HG03354 (cell line): ENCODE measurements at regions not wholly inside any gene's neighbourhood (a gene's known extent, or its start where the extent isn't known, plus 50 kb on each side); places are given as distances from the start of the nearest gene placed in this dataset.
A peak's percentile ranks its signal among the peaks of the same experiment; 100 is the strongest.
"Not testable (repeated sequence)": the region's sequence is repeated elsewhere in the genome, so short reads cannot be mapped to it uniquely, and the experiment has no call there.

Experiments
- ATAC-seq: cut with Tn5 transposase; IDR thresholded peaks from one replicate; pipeline ENCODE4 v1.9.1; 2021; ENCODE audit warnings: mild to moderate bottlenecking; ENCODE audit not compliant: unreplicated experiment, poor library complexity, severe bottlenecking

DNA sequence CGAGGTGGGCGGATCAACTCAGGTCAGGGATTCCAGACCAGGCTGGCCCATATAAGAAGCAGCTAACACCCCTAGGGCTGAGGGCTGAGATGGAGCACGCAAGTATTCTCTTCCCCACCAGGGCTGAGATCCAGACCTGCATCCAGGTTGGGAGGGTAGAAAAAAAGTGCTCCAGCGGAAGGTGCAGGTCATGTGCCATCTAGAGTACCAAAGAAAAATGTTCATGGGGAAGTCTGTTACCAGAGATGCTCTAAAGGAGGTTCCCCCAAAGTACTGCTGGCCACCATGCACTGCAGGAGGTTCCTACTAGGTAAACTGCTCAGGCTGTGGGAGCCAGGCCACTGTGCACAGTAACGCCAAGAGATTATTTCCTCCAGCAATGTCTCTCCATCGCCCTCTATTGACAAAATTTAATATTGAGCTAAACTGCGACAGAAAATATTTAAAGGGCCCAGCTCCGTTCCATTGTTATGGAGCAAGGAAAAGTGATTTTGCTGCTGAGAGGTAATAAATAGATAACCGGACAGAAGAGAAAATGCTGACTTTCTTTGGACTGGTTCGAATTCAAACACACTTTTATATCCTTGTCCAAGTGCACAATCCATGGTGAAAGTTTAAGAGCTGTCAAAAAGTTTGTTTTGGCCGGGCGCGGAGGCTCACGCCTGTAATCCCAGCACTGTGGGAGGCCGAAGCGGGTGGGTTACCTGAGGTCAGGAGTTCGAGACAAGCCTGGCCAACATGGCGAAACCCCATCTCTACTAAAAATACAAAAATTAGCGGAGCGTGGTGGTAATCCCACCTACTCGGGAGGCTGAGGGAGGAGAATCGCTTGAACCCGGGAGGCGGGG, 159.9 kb downstream of the OR2B2 start:
- peak; percentile 50 for ATAC-seq

- ATAC-seq: no peak
Observed at GRCh38 chr6:27748661-27749060, 163.5 kb downstream of the OR2B2 start.

DNA sequence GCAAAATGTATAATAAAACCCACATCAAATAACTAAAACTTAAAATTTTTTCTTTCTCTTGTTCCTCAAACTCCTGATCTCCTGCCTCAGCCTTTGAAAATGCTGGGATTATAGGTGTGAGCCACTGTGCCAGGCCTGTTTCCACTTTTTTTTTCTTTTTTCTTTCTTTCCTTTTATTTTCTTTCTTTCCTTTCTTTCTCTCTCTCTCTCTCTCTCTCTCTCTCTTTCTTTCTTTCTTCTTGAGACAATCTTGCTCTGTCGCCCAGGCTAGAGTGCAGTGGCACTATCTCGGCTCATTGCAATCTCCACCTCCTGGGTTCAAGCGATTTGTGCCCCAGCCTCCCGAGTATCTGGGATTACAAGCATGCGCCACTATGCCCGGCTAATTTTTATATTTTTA, 164.6 kb downstream of the OR2B2 start:
- ATAC-seq: no peak

DNA sequence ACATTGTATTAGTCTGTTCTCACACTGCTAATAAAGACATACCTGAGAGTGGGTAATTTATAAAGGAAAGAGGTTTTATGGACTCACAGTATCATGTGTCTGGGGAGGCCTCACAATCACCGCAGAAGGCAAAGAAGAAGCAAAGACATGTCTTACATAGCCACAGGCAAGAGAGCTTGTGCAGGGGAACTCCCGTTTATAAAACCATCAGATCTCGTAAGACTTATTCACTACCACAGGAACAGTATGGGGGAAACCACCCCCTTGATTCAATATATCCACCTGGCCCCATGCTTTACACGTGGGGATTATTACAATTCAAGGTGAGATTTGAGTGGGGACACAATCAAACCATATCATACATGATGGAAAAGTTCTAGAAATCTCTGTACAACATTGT, 165.3 kb downstream of the OR2B2 start:
- ATAC-seq: not testable (repeated sequence)

GRCh38 chr6:27743787-27744186, 168.4 kb downstream of the OR2B2 start:
- no peak for ATAC-seq

DNA sequence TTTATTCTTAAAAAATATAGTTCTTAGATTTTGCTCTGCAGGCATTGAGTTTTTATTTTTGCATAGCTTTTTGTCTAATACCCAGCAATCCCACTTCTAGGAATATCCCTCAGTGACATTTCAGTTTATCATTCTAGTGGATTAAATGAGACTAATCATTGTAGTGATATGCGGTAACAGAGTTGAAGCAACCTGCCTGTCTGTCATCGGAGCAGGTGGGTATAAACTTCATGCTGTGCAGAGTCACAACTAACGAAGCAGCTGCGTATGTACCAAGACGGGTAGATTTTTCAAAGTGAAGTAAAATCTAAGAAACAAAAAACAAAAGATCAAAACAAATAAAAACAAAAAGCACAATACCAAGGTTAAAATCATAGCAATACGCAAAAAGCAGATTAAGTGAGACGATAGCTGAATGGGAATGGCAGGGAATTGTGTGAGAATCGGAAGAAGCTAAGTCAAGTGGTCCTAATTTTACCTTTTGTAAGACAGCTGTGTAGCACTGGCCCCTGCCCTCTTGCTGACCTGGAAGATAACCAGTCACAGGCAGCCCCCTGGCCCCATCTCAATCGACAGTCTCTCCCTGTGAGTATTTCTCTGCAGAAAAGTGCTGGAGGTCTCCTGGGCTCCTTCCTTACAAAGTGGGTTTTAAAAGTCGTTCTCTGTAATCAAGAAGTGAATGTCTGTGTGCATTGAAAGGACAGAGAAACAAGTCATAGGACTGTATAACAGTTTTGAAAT, 169.2 kb downstream of the OR2B2 start:
- ATAC-seq: no peak

- not testable (repeated sequence) for ATAC-seq
Observed at GRCh38 chr6:27739902-27740301, 172.3 kb downstream of the OR2B2 start.

DNA sequence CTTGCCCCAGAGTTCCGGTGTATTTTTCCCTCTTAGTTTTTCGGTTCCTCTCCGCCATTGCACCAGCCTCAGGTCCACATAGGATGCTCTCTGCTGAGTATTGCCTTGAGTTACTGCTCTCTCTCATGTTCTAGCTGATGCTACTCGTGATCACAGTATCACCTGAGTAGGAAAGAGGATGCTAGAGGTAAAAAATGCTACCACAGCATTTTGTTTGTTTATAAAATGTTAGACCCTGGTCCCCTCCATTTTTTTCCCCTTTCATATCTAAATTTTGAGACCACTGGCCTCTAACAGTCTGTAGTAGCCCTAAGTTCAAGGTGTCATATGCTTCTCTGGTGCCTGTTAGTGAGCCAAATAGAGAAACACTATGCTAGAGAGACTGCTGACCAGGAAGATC, 175.5 kb downstream of the OR2B2 start:
- ATAC-seq: no peak

DNA sequence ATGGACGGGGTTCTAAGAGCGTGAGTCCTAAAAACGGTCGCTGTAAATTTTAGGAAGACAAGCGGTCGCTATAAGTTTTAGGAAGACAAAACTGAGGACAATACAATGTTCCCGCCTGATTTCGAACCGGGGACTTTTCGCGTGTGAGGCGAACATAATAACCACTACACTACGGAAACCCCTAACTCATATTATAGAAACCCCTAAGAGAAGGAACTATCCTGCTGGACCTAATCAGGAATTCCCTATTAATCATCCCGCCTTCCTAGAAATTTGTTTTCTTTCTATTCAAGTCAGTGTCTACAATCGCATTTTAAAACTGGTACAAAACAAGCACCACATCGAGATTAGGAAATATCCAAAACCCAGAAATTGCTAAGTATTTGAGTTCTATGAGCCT, 183.8 kb downstream of the OR2B2 start:
- ATAC-seq: no peak

DNA sequence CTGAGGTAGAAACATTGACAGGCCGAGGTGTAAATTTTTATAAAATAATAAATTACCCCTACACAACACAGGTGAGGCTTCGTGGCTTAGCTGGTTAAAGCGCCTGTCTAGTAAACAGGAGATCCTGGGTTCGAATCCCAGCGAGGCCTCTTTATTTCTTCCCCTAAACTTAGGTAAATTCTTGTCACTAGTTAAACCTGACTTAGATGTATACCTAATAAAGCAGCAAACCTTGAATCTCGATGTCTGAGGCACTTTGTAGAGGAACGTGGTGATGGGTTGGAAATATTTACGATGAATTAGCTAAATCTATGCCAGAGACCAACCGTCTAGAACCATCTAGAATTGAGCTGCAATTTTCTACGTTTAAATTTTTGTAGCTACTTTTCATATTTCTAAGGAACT, 185.6 kb downstream of the OR2B2 start:
- no peak for ATAC-seq

DNA sequence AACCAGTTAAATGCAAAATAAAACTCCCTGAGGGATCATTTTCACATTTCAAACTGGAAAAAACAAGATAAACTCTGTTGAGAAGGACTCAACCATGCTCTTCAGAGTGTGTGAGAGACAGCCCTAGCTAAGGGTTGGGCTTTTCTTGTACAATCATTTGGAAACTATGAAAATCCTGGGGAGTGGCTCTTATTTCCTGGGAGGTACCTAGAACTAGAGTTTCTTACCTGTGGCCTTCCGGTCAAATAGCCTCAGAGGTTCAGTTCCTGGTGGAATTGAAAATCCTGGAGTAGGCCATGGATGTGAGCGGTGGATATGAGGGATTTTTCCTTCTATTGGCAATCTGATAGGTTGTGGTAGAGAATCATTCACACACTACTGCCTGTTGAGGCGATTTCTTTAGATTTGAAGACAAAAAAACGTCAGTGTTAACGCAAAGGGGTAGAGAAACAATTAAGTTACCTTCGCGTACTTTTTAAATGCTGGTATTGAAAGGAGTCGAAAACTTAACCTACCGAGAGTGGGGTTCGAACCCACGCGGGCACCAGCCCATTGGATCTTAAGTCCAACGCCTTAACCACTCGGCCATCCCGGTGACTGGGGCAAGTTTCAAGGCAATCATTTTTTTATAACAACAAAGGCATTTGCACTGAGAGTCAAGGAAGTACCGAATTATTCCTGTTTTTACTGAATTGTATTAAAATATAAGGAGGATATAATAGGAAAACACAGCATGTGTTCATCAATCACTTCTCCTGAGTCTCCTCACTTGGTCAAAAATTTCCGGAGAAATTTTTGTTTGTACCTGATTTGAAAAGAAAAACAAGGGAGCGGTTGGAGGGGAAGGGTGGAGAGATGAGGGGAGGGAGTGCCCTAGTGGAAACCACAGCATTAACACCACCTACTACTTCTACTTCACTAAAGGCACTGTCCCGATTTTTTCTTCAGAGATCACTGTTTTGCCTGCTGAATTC, 191.3 kb downstream of the OR2B2 start:
- no peak for ATAC-seq

DNA sequence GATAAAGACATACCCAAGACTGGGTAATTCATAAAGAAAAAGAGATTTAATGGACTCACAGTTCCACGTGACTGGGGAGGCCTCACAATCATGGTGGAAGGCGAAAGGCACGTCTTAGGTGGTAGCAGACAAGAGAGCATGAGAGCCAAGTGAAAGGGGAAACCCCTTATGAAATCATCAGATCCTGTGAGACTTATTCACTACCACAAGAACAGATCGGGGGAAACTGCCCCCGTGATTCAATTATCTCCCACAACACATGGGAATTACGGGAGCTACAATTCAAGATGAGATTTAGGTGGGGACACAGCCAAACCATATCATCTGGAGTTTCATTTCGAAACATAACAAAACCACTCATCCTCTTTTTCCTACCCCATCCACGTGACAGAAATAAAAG, 193.2 kb downstream of the OR2B2 start:
- not testable (repeated sequence) for ATAC-seq

DNA sequence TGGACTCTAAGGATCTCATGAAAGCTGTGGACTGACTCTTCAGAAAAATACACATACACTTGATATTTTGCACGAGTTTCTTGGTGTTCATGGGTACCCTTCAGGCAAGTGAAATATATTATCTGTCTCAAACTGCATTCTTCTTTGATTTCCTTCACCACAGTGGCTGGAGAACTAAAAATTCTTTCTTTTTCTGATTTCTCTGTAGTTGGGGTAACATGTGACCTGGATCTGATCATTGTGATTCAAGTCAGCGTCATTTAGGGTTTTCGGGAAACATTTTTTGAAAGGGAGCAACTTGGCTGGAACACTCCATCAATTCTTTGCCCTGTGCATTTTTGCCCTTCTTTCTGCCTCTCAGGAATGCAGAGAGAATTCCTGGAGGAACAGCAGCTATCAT, 205.8 kb downstream of the OR2B2 start:
- ATAC-seq: no peak

DNA sequence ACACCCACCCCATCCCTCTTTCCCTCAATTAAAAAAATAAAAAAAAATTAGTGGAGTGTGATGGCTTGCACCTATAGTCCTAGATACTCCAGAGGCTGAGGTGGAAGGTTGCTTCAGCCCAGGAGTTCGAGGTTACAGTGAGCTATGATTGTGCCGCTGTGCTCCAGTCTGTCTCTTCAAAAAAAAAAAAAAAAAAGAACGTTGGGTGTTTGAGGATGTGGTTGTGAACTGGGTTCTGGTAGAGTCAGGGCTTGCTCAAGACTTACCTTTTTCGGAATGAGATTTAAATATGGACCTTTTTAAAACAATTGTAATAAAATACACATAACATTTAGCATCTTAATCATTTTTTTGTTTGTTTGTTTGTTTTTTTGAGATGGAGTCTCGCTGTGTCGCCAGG, 211.9 kb downstream of the OR2B2 start:
- ATAC-seq: no peak

DNA sequence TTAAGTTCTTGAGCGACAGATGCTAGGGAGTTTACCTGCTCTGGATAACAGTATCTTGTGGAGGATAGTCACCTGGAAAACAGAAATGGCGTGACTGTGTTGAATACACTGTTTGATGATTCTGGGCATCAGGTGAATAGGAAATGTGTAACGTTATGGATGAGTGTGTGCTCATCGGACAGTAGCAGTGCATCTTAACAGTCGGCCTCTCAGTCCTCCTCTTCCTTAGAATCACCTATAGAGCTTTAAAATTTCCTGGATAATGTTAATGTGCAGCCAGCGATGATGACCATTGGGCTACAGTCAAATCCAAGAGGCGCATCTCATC, 217.7 kb downstream of the OR2B2 start:
- peak; percentile 12 for ATAC-seq

- ATAC-seq: peak; percentile 68
Observed at GRCh38 chr6:27693766-27694546, 218.2 kb downstream of the OR2B2 start.

DNA sequence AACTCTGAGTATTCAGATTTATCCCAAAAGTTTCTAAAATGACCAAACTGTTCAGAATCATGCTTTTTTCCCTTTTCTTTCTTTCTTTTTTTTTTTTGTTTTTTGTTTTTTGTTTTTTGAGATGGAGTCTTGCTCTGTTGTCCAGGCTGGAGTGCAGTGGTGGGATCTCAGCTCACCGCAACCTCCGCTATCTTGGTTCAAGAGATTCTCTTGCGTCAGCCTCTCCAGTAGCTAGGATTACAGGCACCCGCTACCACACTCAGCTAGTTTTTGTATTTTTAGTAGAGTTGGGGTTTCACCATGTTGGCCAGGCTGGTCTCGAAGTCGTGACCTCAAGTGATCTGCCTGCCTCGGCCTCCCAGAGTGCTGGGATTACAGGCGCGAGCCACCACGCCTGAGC, 219.2 kb upstream of the ZNF184 start:
- not testable (repeated sequence) for ATAC-seq

- peak; percentile 61 for ATAC-seq
Observed at GRCh38 chr6:27688014-27688586, 215.2 kb upstream of the ZNF184 start.
